Esophagus muscularis mucosa (tissue), 3 donors: ENCODE measurements at regions not wholly inside any gene's neighbourhood (a gene's known extent, or its start where the extent isn't known, plus 50 kb on each side); places are given as distances from the start of the nearest gene placed in this dataset.

ENCODE experiments used
- EP300 ChIP-seq: sonication (generic); formaldehyde crosslinking; IDR thresholded peaks from one replicate; pipeline ENCODE4 v1.6.1; 2017; ENCODE audit warnings: antibody characterized with exemption
- TF ChIP-seq, protein P1 (sequence below), 3 experiments: fragments of 200-600 bp in 2 of 3; fragments of 450-650 bp in 1 of 3; sonication (generic) in 2 of 3; IDR thresholded peaks; one replicate each; pipeline ENCODE4 v1.5.1; 2017 to 2019; ENCODE audit warnings: antibody characterized with exemption in 3 of 3, mild to moderate bottlenecking in 2 of 3, moderate library complexity in 1 of 3

DNA sequence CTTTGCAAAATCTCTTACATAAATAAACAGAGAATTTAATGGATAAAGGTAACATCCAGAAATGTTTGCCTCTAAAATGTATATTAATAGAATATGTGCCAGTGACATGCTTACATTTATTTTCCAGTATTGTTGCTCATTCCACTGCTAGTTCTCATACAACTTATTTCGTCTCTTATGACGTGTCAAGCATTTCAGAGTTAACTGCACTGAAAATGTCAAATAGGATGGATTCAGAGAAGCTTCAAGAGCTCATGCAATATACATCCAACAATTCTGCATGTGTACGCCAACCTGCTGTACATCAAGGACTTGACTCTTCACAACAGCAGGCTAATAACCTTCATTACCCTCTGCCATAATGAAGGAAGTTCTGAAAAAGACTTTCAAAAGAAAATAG is 386.2 kb upstream of the IZUMO3 start:
- TF ChIP-seq, protein P1, sequence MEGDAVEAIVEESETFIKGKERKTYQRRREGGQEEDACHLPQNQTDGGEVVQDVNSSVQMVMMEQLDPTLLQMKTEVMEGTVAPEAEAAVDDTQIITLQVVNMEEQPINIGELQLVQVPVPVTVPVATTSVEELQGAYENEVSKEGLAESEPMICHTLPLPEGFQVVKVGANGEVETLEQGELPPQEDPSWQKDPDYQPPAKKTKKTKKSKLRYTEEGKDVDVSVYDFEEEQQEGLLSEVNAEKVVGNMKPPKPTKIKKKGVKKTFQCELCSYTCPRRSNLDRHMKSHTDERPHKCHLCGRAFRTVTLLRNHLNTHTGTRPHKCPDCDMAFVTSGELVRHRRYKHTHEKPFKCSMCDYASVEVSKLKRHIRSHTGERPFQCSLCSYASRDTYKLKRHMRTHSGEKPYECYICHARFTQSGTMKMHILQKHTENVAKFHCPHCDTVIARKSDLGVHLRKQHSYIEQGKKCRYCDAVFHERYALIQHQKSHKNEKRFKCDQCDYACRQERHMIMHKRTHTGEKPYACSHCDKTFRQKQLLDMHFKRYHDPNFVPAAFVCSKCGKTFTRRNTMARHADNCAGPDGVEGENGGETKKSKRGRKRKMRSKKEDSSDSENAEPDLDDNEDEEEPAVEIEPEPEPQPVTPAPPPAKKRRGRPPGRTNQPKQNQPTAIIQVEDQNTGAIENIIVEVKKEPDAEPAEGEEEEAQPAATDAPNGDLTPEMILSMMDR (IDR thresholded peaks at IDR 0.05): no peak
- TF ChIP-seq EP300: no peak
